ENCODE measurements at regions not wholly inside any gene's neighbourhood (a gene's known extent, or its start where the extent isn't known, plus 50 kb on each side); places are given as distances from the start of the nearest gene placed in this dataset.

DNA sequence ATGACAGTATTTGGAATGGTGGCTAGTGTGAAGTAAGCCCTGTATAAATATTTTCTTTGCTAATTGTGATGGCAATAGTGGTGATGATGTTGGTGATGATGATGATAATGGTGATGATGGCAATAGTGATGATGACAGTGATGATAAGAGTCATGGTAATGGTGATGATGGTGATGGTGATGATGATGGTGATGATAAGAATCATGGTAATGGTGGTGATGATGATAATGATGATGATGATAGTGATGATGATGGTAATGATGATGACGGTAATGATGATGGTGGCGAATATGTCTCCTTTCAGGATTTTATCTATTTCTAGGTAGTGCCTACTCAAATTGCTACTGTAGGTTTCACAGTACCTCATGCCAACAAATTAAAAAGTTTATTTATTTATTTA, 205.4 kb downstream of the GALR1 start:
- Histone ChIP-seq H3K9ac (ENCODE audit: insufficient read depth, low read length, poor library complexity, severe bottlenecking) (no peak overlapping the region), H3K4me1 (ENCODE audit: control insufficient read depth in 1 of 2, insufficient read depth in 2 of 2, low read length in 2 of 2) (no peaks in the 10 kb centered on the region), H3K27me3 (ENCODE audit: control insufficient read depth in 2 of 2, insufficient read depth in 2 of 2, low read length in 2 of 2) (no peaks in the 10 kb centered on the region), H3K9me3 (replicated peaks in 1 of 2; ENCODE audit: control insufficient read depth in 1 of 2, insufficient read depth in 1 of 2, low read length in 2 of 2) (no peaks in the 10 kb centered on the region), H2AFZ (ENCODE audit: insufficient read depth, low read depth, low read length, poor library complexity, severe bottlenecking) (no peak overlapping the region), H4K20me1 (ENCODE audit: insufficient read depth, low read length) (no peaks in the 10 kb centered on the region), H3K4me3 (replicated peaks in 1 of 3; ENCODE audit: low read depth in 2 of 3, low read length in 3 of 3) (no peak overlapping the region), H3K27ac (ENCODE audit: low read depth in 1 of 2, low read length in 2 of 2) (no peak overlapping the region), H3K36me3 (replicated peaks in 1 of 2; ENCODE audit: control insufficient read depth in 1 of 2, insufficient read depth in 2 of 2, low read length in 2 of 2) (no peaks in the 10 kb centered on the region), H3K79me2 (ENCODE audit: insufficient read depth, low read length) (no peaks in the 10 kb centered on the region), H3K4me2 (replicated peaks; ENCODE audit: extremely low read depth, low read length, poor library complexity, severe bottlenecking) (no peak overlapping the region)
- TF ChIP-seq, protein P1, sequence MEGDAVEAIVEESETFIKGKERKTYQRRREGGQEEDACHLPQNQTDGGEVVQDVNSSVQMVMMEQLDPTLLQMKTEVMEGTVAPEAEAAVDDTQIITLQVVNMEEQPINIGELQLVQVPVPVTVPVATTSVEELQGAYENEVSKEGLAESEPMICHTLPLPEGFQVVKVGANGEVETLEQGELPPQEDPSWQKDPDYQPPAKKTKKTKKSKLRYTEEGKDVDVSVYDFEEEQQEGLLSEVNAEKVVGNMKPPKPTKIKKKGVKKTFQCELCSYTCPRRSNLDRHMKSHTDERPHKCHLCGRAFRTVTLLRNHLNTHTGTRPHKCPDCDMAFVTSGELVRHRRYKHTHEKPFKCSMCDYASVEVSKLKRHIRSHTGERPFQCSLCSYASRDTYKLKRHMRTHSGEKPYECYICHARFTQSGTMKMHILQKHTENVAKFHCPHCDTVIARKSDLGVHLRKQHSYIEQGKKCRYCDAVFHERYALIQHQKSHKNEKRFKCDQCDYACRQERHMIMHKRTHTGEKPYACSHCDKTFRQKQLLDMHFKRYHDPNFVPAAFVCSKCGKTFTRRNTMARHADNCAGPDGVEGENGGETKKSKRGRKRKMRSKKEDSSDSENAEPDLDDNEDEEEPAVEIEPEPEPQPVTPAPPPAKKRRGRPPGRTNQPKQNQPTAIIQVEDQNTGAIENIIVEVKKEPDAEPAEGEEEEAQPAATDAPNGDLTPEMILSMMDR (IDR thresholded peaks at IDR 0.05) = no peak
- Mint-ChIP-seq H3K27ac (no peak overlapping the region), H3K27me3 (ENCODE audit: low read depth in 3 of 3) (no peaks in the 10 kb centered on the region), H3K4me1 (no peaks in the 10 kb centered on the region), H3K9me3 (peaks cover 0 to 4% (median 0%) of the 10 kb centered on the region in 7 donors), H3K4me3 (no peak overlapping the region), H3K36me3 (no peaks in the 10 kb centered on the region)
- WGBS (ENCODE audit: insufficient coverage) = no CpG with 5 or more reads among the region's 2 CpGs
- no peak for DNase-seq
- intact Hi-C loops (cut with micrococcal nuclease) = no loop called here

DNA sequence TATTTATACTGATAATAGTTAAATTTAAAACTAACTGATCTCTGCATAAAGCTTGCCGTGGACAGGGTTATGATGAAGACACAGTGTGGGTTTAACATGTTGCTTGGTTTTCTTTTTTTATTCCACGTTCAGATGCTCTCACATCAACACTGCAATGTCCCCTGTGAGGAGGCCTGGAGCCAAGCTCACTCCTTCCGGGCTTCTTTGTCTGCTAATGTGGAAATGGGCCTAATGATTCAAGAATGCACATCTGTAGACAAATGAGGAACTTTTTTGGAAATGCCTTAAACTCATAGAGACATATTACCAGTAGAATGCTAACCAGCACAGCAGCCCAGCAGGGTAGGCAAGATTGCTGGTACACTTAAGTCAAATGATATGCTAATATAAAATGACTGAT, 208.0 kb downstream of the GALR1 start:
- H3K9me3 Mint-ChIP-seq = peaks cover 0 to 3% (median 0%) of the 10 kb centered on the region in 7 donors
- H3K4me1 Mint-ChIP-seq = no peaks in the 10 kb centered on the region
- Histone ChIP-seq H3K36me3 (replicated peaks in 1 of 2; ENCODE audit: control insufficient read depth in 1 of 2, insufficient read depth in 2 of 2, low read length in 2 of 2) (no peaks in the 10 kb centered on the region), H3K4me3 (replicated peaks in 1 of 3; ENCODE audit: low read depth in 2 of 3, low read length in 3 of 3) (no peak overlapping the region), H3K79me2 (ENCODE audit: insufficient read depth, low read length) (no peaks in the 10 kb centered on the region), H4K20me1 (ENCODE audit: insufficient read depth, low read length) (no peaks in the 10 kb centered on the region), H3K27me3 (ENCODE audit: control insufficient read depth in 2 of 2, insufficient read depth in 2 of 2, low read length in 2 of 2) (no peaks in the 10 kb centered on the region), H3K4me1 (ENCODE audit: control insufficient read depth in 1 of 2, insufficient read depth in 2 of 2, low read length in 2 of 2) (no peaks in the 10 kb centered on the region), H3K27ac (ENCODE audit: low read depth in 1 of 2, low read length in 2 of 2) (no peak overlapping the region), H2AFZ (ENCODE audit: insufficient read depth, low read depth, low read length, poor library complexity, severe bottlenecking) (no peak overlapping the region), H3K4me2 (replicated peaks; ENCODE audit: extremely low read depth, low read length, poor library complexity, severe bottlenecking) (no peak overlapping the region), H3K9me3 (replicated peaks in 1 of 2; ENCODE audit: control insufficient read depth in 1 of 2, insufficient read depth in 1 of 2, low read length in 2 of 2) (no peaks in the 10 kb centered on the region), H3K9ac (ENCODE audit: insufficient read depth, low read length, poor library complexity, severe bottlenecking) (no peak overlapping the region)
- no peak overlapping the region for H3K27ac Mint-ChIP-seq
- H3K4me3 Mint-ChIP-seq = no peak overlapping the region
- TF ChIP-seq, protein P1 (IDR thresholded peaks at IDR 0.05) = no peak
- no peaks in the 10 kb centered on the region for H3K36me3 Mint-ChIP-seq
- DNase-seq = no peak
- H3K27me3 Mint-ChIP-seq (ENCODE audit: low read depth in 3 of 3) = no peaks in the 10 kb centered on the region
- no CpG with 5 or more reads among the region's 3 CpGs for WGBS (ENCODE audit: insufficient coverage)
- intact Hi-C loops (cut with micrococcal nuclease) = no loop called here
